ENCODE measurements at regions not wholly inside any gene's neighbourhood (a gene's known extent, or its start where the extent isn't known, plus 50 kb on each side); places are given as distances from the start of the nearest gene placed in this dataset.

GRCh38 chr13:64551755-64552154 is 2678.4 kb downstream of the PCDH9 start:
- Histone ChIP-seq H3K4me1 (ENCODE audit: control insufficient read depth, low read depth, low read length) (no peaks in the 10 kb centered on the region), H3K27me3 (ENCODE audit: control insufficient read depth, insufficient read depth, low read length) (no peaks in the 10 kb centered on the region), H3K4me3 (ENCODE audit: low read length) (no peak overlapping the region), H3K9me3 (ENCODE audit: control insufficient read depth, low read depth, low read length) (peaks cover 3% of the 10 kb centered on the region), H3K27ac (ENCODE audit: low read length) (no peak overlapping the region), H3K9ac (ENCODE audit: low read length) (no peak overlapping the region), H3K36me3 (ENCODE audit: control insufficient read depth, low read depth, low read length) (no peaks in the 10 kb centered on the region)

GRCh38 chr13:64546371-64546770 is 2683.8 kb downstream of the PCDH9 start:
- Histone ChIP-seq H3K27ac (ENCODE audit: low read length) (no peak overlapping the region), H3K36me3 (ENCODE audit: control insufficient read depth, low read depth, low read length) (no peaks in the 10 kb centered on the region), H3K4me1 (ENCODE audit: control insufficient read depth, low read depth, low read length) (no peaks in the 10 kb centered on the region), H3K9me3 (ENCODE audit: control insufficient read depth, low read depth, low read length) (peaks cover 3% of the 10 kb centered on the region), H3K4me3 (ENCODE audit: low read length) (no peak overlapping the region), H3K27me3 (ENCODE audit: control insufficient read depth, insufficient read depth, low read length) (no peaks in the 10 kb centered on the region), H3K9ac (ENCODE audit: low read length) (no peak overlapping the region)

DNA sequence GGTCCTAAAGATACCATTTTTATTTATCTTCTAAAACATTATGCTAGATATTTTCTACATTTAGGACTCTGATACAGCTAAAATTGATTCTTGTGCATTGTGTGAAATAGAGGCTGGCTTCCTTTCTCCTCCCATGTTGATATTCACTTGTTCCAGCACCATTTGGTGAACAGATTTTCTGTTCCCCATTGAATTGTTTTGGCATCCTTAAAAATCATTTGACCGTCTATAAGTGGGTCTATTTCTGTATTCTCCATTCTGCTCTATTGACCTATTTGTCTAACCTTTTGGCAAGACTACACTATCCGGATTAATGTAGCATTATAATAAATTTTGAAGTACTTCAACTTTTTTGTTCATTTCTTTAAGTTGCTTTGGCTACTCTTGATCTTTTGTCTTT is 2689.2 kb downstream of the PCDH9 start:
- Histone ChIP-seq H3K27me3 (ENCODE audit: control insufficient read depth, insufficient read depth, low read length) (no peaks in the 10 kb centered on the region), H3K36me3 (ENCODE audit: control insufficient read depth, low read depth, low read length) (no peaks in the 10 kb centered on the region), H3K4me1 (ENCODE audit: control insufficient read depth, low read depth, low read length) (no peaks in the 10 kb centered on the region), H3K27ac (ENCODE audit: low read length) (no peak overlapping the region), H3K9ac (ENCODE audit: low read length) (no peak overlapping the region), H3K9me3 (ENCODE audit: control insufficient read depth, low read depth, low read length) (no peaks in the 10 kb centered on the region), H3K4me3 (ENCODE audit: low read length) (no peak overlapping the region)

DNA sequence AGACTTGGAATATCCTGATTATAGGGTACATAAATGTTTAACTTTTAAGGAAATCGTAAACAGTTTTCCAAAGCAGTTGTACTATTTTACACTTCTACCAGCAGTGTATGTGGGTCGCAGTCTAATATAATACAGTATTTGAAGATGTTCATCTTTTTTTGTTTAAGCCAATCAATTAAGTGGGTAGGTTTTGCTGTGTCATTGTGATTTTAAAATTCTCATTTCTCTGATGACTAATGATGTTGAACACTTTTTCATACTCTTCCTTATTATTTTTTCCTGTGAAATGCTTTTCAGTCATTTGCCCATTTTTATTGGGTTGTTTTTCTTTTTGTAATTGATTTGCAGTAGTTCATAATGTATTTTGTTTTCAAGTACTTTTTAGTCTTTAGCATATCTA is 2689.7 kb downstream of the PCDH9 start:
- no peaks in the 10 kb centered on the region for H3K36me3 ChIP-seq (ENCODE audit: control insufficient read depth, low read depth, low read length)
- no peaks in the 10 kb centered on the region for H3K4me1 ChIP-seq (ENCODE audit: control insufficient read depth, low read depth, low read length)
- H3K27me3 ChIP-seq (ENCODE audit: control insufficient read depth, insufficient read depth, low read length), result no peaks in the 10 kb centered on the region
- no peaks in the 10 kb centered on the region for H3K9me3 ChIP-seq (ENCODE audit: control insufficient read depth, low read depth, low read length)
- H3K27ac ChIP-seq (ENCODE audit: low read length), result no peak overlapping the region
- H3K4me3 ChIP-seq (ENCODE audit: low read length), result no peak overlapping the region
- H3K9ac ChIP-seq (ENCODE audit: low read length), result no peak overlapping the region

- Histone ChIP-seq H3K9ac (ENCODE audit: low read length) (no peak overlapping the region), H3K27ac (ENCODE audit: low read length) (no peak overlapping the region), H3K9me3 (ENCODE audit: control insufficient read depth, low read depth, low read length) (no peaks in the 10 kb centered on the region), H3K27me3 (ENCODE audit: control insufficient read depth, insufficient read depth, low read length) (no peaks in the 10 kb centered on the region), H3K4me3 (ENCODE audit: low read length) (no peak overlapping the region), H3K36me3 (ENCODE audit: control insufficient read depth, low read depth, low read length) (no peaks in the 10 kb centered on the region), H3K4me1 (ENCODE audit: control insufficient read depth, low read depth, low read length) (peaks cover 8% of the 10 kb centered on the region)
Observed at GRCh38 chr13:64538711-64539110, 2691.4 kb downstream of the PCDH9 start.

DNA sequence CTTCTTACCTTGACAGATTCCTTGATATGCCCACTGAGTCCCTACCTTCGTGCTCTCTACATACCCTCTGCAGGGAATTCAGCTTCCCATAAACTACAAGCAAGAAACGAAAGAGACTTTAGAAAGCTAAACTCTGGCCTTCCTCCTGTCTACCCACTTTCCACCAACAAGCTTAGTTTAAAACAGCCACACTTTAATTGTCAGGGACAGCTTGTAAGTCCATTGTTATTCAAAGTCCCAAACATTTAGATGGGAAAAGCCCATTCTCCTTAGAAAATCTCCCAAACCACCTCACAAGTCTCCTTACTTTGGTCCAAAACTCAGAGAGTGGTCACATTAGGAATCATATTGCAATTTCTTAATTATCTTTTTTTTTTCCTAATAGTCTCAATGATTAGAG is 2695.8 kb downstream of the PCDH9 start:
- Histone ChIP-seq H3K4me1 (ENCODE audit: control insufficient read depth, low read depth, low read length) (peaks cover 13% of the 10 kb centered on the region), H3K36me3 (ENCODE audit: control insufficient read depth, low read depth, low read length) (no peaks in the 10 kb centered on the region), H3K9ac (ENCODE audit: low read length) (no peak overlapping the region), H3K4me3 (ENCODE audit: low read length) (no peak overlapping the region), H3K27me3 (ENCODE audit: control insufficient read depth, insufficient read depth, low read length) (no peaks in the 10 kb centered on the region), H3K9me3 (ENCODE audit: control insufficient read depth, low read depth, low read length) (no peaks in the 10 kb centered on the region), H3K27ac (ENCODE audit: low read length) (no peak overlapping the region)

GRCh38 chr13:64531400-64531799 is 2698.7 kb downstream of the PCDH9 start:
- Histone ChIP-seq H3K9ac (ENCODE audit: low read length) (no peak overlapping the region), H3K9me3 (ENCODE audit: control insufficient read depth, low read depth, low read length) (no peaks in the 10 kb centered on the region), H3K4me1 (ENCODE audit: control insufficient read depth, low read depth, low read length) (peaks cover 22% of the 10 kb centered on the region), H3K27me3 (ENCODE audit: control insufficient read depth, insufficient read depth, low read length) (no peaks in the 10 kb centered on the region), H3K4me3 (ENCODE audit: low read length) (no peak overlapping the region), H3K36me3 (ENCODE audit: control insufficient read depth, low read depth, low read length) (no peaks in the 10 kb centered on the region), H3K27ac (ENCODE audit: low read length) (no peak overlapping the region)

DNA sequence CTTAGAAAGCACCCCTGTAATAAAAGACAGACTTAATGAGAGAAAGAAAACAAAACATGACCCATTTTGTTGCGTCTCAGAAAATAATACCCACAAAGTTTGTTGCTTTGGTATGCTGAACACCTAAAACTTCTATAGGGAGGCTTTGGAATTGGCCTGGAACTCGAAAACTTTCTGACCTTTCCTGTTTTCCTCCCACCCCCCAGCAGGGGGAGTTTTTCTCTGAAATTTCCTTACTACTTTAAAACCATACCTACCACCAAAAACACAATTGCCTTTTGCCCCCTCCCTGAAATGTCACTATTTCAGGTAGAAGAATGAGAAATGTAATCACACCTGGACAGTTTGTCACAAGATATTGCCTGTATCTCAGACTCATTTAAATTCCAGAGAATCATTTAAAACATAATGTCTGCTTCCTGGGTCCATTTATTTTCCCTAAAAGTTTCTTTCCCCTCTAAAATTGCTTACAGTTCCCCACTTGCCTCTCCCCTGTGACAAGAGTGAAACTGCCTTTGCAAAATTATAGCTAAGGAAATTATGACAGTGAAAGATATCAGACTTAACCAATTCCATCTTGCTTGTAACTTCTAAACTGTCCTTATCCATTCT is 2700.2 kb downstream of the PCDH9 start:
- no peaks in the 10 kb centered on the region for H3K9me3 ChIP-seq (ENCODE audit: control insufficient read depth, low read depth, low read length)
- no peak overlapping the region for H3K9ac ChIP-seq (ENCODE audit: low read length)
- no peaks in the 10 kb centered on the region for H3K36me3 ChIP-seq (ENCODE audit: control insufficient read depth, low read depth, low read length)
- H3K27me3 ChIP-seq (ENCODE audit: control insufficient read depth, insufficient read depth, low read length), result no peaks in the 10 kb centered on the region
- no peak overlapping the region for H3K27ac ChIP-seq (ENCODE audit: low read length)
- H3K4me3 ChIP-seq (ENCODE audit: low read length), result no peak overlapping the region
- H3K4me1 ChIP-seq (ENCODE audit: control insufficient read depth, low read depth, low read length), result peaks cover 22% of the 10 kb centered on the region

GRCh38 chr13:64528838-64529237 is 2701.3 kb downstream of the PCDH9 start:
- H3K4me3 ChIP-seq (ENCODE audit: low read length), result no peak overlapping the region
- H3K4me1 ChIP-seq (ENCODE audit: control insufficient read depth, low read depth, low read length), result peaks cover 14% of the 10 kb centered on the region
- H3K27ac ChIP-seq (ENCODE audit: low read length), result no peak overlapping the region
- no peak overlapping the region for H3K9ac ChIP-seq (ENCODE audit: low read length)
- no peaks in the 10 kb centered on the region for H3K27me3 ChIP-seq (ENCODE audit: control insufficient read depth, insufficient read depth, low read length)
- no peaks in the 10 kb centered on the region for H3K36me3 ChIP-seq (ENCODE audit: control insufficient read depth, low read depth, low read length)
- H3K9me3 ChIP-seq (ENCODE audit: control insufficient read depth, low read depth, low read length), result no peaks in the 10 kb centered on the region

DNA sequence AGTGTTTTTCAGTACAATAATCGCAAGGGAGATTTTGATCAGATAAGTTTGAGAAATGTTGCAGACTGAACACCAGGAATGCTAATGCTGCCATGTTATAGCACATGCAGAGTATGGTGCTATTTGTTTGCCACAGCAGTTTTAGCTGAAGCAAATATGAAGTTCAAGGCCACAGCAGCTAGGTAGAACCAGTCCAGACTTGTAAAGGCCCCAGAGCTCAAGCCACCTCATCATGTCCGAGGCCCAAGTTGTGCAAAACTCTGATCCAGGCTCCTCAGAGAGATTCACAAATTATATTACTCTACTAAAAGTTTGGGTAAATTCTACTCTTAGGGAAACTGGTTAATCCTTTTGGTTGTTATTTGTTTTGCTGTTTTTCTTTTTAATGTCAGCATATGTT is 2702.6 kb downstream of the PCDH9 start:
- Histone ChIP-seq H3K9me3 (ENCODE audit: control insufficient read depth, low read depth, low read length) (no peaks in the 10 kb centered on the region), H3K4me1 (ENCODE audit: control insufficient read depth, low read depth, low read length) (peaks cover 14% of the 10 kb centered on the region), H3K4me3 (ENCODE audit: low read length) (no peak overlapping the region), H3K9ac (ENCODE audit: low read length) (no peak overlapping the region), H3K27me3 (ENCODE audit: control insufficient read depth, insufficient read depth, low read length) (no peaks in the 10 kb centered on the region), H3K36me3 (ENCODE audit: control insufficient read depth, low read depth, low read length) (no peaks in the 10 kb centered on the region), H3K27ac (ENCODE audit: low read length) (no peak overlapping the region)

- Histone ChIP-seq H3K9me3 (ENCODE audit: control insufficient read depth, low read depth, low read length) (peaks cover 2% of the 10 kb centered on the region), H3K4me1 (ENCODE audit: control insufficient read depth, low read depth, low read length) (peaks cover 14% of the 10 kb centered on the region), H3K27me3 (ENCODE audit: control insufficient read depth, insufficient read depth, low read length) (no peaks in the 10 kb centered on the region), H3K27ac (ENCODE audit: low read length) (no peak overlapping the region), H3K36me3 (ENCODE audit: control insufficient read depth, low read depth, low read length) (no peaks in the 10 kb centered on the region), H3K9ac (ENCODE audit: low read length) (no peak overlapping the region), H3K4me3 (ENCODE audit: low read length) (no peak overlapping the region)
Observed at GRCh38 chr13:64525687-64526086, 2704.4 kb downstream of the PCDH9 start.

DNA sequence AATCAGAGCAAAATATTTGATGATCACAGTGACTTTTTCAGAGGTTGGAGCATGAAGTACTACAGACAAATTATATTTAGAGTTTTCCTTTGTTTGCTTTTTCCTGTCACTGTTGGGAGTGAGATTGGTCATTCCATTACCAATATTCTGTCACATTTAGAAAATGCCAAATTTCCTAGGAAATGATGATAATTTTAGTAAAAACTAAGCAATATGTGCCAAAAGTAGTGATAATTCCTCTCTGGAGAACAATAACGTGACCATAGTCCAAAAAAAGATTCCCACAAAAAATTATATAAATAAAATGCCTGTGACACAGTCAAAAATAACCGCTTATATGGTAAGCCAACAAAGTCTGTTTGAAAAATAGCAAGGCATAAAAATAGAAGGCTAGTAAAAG is 2719.4 kb downstream of the PCDH9 start:
- Histone ChIP-seq H3K4me3 (ENCODE audit: low read length) (no peak overlapping the region), H3K9ac (ENCODE audit: low read length) (no peak overlapping the region), H3K4me1 (ENCODE audit: control insufficient read depth, low read depth, low read length) (no peaks in the 10 kb centered on the region), H3K27me3 (ENCODE audit: control insufficient read depth, insufficient read depth, low read length) (no peaks in the 10 kb centered on the region), H3K9me3 (ENCODE audit: control insufficient read depth, low read depth, low read length) (no peaks in the 10 kb centered on the region), H3K27ac (ENCODE audit: low read length) (no peak overlapping the region), H3K36me3 (ENCODE audit: control insufficient read depth, low read depth, low read length) (no peaks in the 10 kb centered on the region)
